ENCODE measurements at regions not wholly inside any gene's neighbourhood (a gene's known extent, or its start where the extent isn't known, plus 50 kb on each side); places are given as distances from the start of the nearest gene placed in this dataset.

GRCh38 chr20:12020846-12021245, 103.2 kb downstream of the BTBD3 start:
- no peak for TF ChIP-seq CTCF (IDR thresholded peaks at IDR 0.05; ENCODE audit: poor library complexity)
- TF ChIP-seq EZH2phosphoT487 (IDR thresholded peaks at IDR 0.05; ENCODE audit: low read depth, severe bottlenecking, unreplicated experiment) = no peak
- TF ChIP-seq EZH2 (IDR thresholded peaks at IDR 0.05; ENCODE audit: borderline replicate concordance) = no peak

All from hepatocyte (in vitro differentiated cells).